A549 (cell line): ENCODE measurements at regions not wholly inside any gene's neighbourhood (a gene's known extent, or its start where the extent isn't known, plus 50 kb on each side); places are given as distances from the start of the nearest gene placed in this dataset.
A peak's percentile ranks its signal among the peaks of the same experiment; 100 is the strongest.

ENCODE experiments used
- ATAC-seq, 2 experiments: fragments of 200-7000 bp in 1 of 2; fragments of >200 bp in 1 of 2; cut with Nextera tagmentation in 1 of 2; cut with Tn5 transposase in 1 of 2; 3 replicates each; pipeline versions ENCODE4 v1.8.0 to v1.9.1; 2018 to 2020; ENCODE audit warnings: mild to moderate bottlenecking in 1 of 2, moderate library complexity in 1 of 2
- CTCF ChIA-PET: fragments of 300-600 bp; sonication (Branson Sonifier 250); formaldehyde crosslinking; extraction: SDS; loops from one replicate; lab custom pipeline; 2021; ENCODE audit warnings: antibody characterized with exemption, inconsistent platforms; lab: Yijun Ruan, JAX
- POLR2A ChIA-PET: fragments of 350-600 bp; formaldehyde crosslinking; extraction: SDS; loops from one replicate; lab custom pipeline; 2021; ENCODE audit warnings: antibody characterized with exemption, inconsistent platforms; lab: Yijun Ruan, JAX
- DNase-seq, 2 experiments: peaks; one replicate each; pipeline versions ENCODE4 v3.0.0 to v3.0.0-alpha.2; 2011 to 2016; ENCODE audit warnings: low read depth in 1 of 2, low spot score in 1 of 2
- FAIRE-seq: peaks from 2 replicates; lab custom pipeline; 2011; peaks lifted over from hg19 to GRCh38; lab: Jason Lieb, UNC
- H3K27ac ChIP-seq, 2 experiments: fragments of >200 bp; sonication (Bioruptor Twin); formaldehyde crosslinking; 3 replicates each; pipeline ENCODE4 v1.5.1; 2016 to 2017
- H3K4me1 ChIP-seq: fragments of >200 bp; sonication (Bioruptor Twin); formaldehyde crosslinking; 3 replicates; pipeline ENCODE4 v1.6.1; 2016
- H3K4me2 ChIP-seq: fragments of >200 bp; sonication (Bioruptor Twin); formaldehyde crosslinking; 3 replicates; pipeline ENCODE4 v1.6.1; 2016
- H3K4me3 ChIP-seq: fragments of >200 bp; sonication (Bioruptor Twin); formaldehyde crosslinking; 3 replicates; pipeline ENCODE4 v1.5.1; 2016
- H3K9me3 ChIP-seq: fragments of >200 bp; sonication (Bioruptor Twin); formaldehyde crosslinking; 3 replicates; pipeline ENCODE4 v1.6.1; 2016
- BCL3 ChIP-seq: fragments of >200 bp; sonication (Bioruptor Twin); formaldehyde crosslinking; IDR thresholded peaks from 3 replicates; pipeline ENCODE4 v1.6.1; 2016
- CBX2 ChIP-seq: fragments of 200-600 bp; sonication (generic); IDR thresholded peaks from 2 replicates; pipeline ENCODE4 v1.6.1; 2016; ENCODE audit warnings: low read depth, mild to moderate bottlenecking, borderline replicate concordance
- CHD2 ChIP-seq: fragments of 150-350 bp; IDR thresholded peaks from 2 replicates; pipeline ENCODE4 v1.6.1; 2014; ENCODE audit warnings: low read length; ENCODE audit not compliant: partially characterized antibody
- CTCF ChIP-seq: fragments of >200 bp; sonication (Bioruptor Twin); formaldehyde crosslinking; IDR thresholded peaks from 3 replicates; pipeline ENCODE4 v1.5.1; 2016
- E2F6 ChIP-seq: IDR thresholded peaks from 2 replicates; pipeline ENCODE4 v1.6.1; 2012; ENCODE audit warnings: low read depth, borderline replicate concordance
- ELK1 ChIP-seq: fragments of 150-350 bp; IDR thresholded peaks from 2 replicates; pipeline ENCODE4 v1.6.1; 2014; ENCODE audit warnings: low read depth, mild to moderate bottlenecking, low read length
- FOSL2 ChIP-seq, 2 experiments: fragments of 450-650 bp in 1 of 2; fragments of >200 bp in 1 of 2; sonication (Bioruptor Twin) in 1 of 2; formaldehyde crosslinking; IDR thresholded peaks; 2 replicates each; pipeline versions ENCODE4 v1.5.0 to v1.6.1; 2016 to 2020; ENCODE audit warnings: mild to moderate bottlenecking in 1 of 2, moderate library complexity in 1 of 2
- HEYL ChIP-seq: fragments of 250-450 bp; sonication (Bioruptor Pico); IDR thresholded peaks from 2 replicates; pipeline ENCODE4 v1.8.0; 2021; ENCODE audit warnings: mild to moderate bottlenecking, moderate library complexity
- JUN ChIP-seq, 2 experiments: fragments of >200 bp; sonication (Bioruptor Twin); formaldehyde crosslinking; IDR thresholded peaks; 2 replicates in 1 of 2; 3 replicates in 1 of 2; pipeline ENCODE4 v1.6.1; 2016 to 2017
- MAFK ChIP-seq: fragments of 450-650 bp; IDR thresholded peaks from 2 replicates; pipeline ENCODE4 v1.6.1; 2014; ENCODE audit not compliant: partially characterized antibody
- PHF8 ChIP-seq: fragments of 200-600 bp; sonication (generic); IDR thresholded peaks from 2 replicates; pipeline ENCODE4 v1.6.1; 2016; ENCODE audit warnings: low read depth, mild to moderate bottlenecking, antibody characterized with exemption, moderate library complexity, borderline replicate concordance
- POLR2A ChIP-seq: IDR thresholded peaks from 2 replicates; pipeline ENCODE4 v1.6.1; 2012; ENCODE audit warnings: mild to moderate bottlenecking, low read length
- RCOR1 ChIP-seq: fragments of 150-350 bp; IDR thresholded peaks from 2 replicates; pipeline ENCODE4 v1.6.1; 2014; ENCODE audit warnings: antibody characterized with exemption, low read length, low read depth
- RFX5 ChIP-seq: fragments of 450-650 bp; IDR thresholded peaks from 2 replicates; pipeline ENCODE4 v1.7.1; 2014; ENCODE audit warnings: antibody characterized with exemption, mild to moderate bottlenecking, moderate library complexity
- SMC3 ChIP-seq: fragments of >200 bp; sonication (Bioruptor Twin); formaldehyde crosslinking; IDR thresholded peaks from 3 replicates; pipeline ENCODE4 v1.6.1; 2018; ENCODE audit warnings: inconsistent platforms
- USF2 ChIP-seq: fragments of 450-650 bp; IDR thresholded peaks from 2 replicates; pipeline ENCODE4 v1.6.1; 2014; ENCODE audit warnings: antibody characterized with exemption
- ZFP36 ChIP-seq: fragments of 450-650 bp; IDR thresholded peaks from 2 replicates; pipeline ENCODE4 v1.6.1; 2014; ENCODE audit warnings: borderline replicate concordance; ENCODE audit not compliant: partially characterized antibody
- ZNF302 ChIP-seq: fragments of 250-450 bp; sonication (Bioruptor Pico); IDR thresholded peaks from 2 replicates; pipeline ENCODE4 v1.9.0; 2021; ENCODE audit warnings: inconsistent platforms, mild to moderate bottlenecking, moderate library complexity
- WGBS: methylation state at CpG from one replicate; pipeline ENCODE4 v1.1.6; 2017; ENCODE audit errors: missing lambda C conversion rate; 5-methylcytosine and 5-hydroxymethylcytosine counted together

GRCh38 chr10:121213437-121213836 lies 362.3 kb downstream of the WDR11 start:
- ChIA-PET CTCF (no interaction called here), POLR2A (no interaction called here)
- WGBS = 6% methylated on average over 4 of the region's 4 CpGs
- DNase-seq = no peak
- Histone ChIP-seq H3K4me3 (no peak overlapping the region), H3K27ac (no peak overlapping the region), H3K4me1 (no peaks in the 10 kb centered on the region), H3K4me2 (no peak overlapping the region), H3K9me3 (no peaks in the 10 kb centered on the region)
- no peak for FAIRE-seq
- ATAC-seq = no peak
- no peak for TF ChIP-seq HEYL (CRISPR knock-in tag)
- TF ChIP-seq BCL3 = no peak
- no peak for TF ChIP-seq FOSL2 (IDR thresholded peaks at IDR 0.05)
- no peak for TF ChIP-seq FOSL2 (CRISPR knock-in tag; IDR thresholded peaks at IDR 0.05)
- TF ChIP-seq MAFK = peak; percentile 95

- 8% methylated on average over 2 of the region's 2 CpGs for WGBS
- TF ChIP-seq ZFP36 = no peak
- TF ChIP-seq ELK1 = no peak
- no peak for TF ChIP-seq CHD2
- peak; percentile 45 for TF ChIP-seq USF2
- TF ChIP-seq E2F6 = no peak
- H3K4me1 ChIP-seq = no peaks in the 10 kb centered on the region
- FAIRE-seq = no peak
- H3K4me3 ChIP-seq = no peak overlapping the region
- H3K4me2 ChIP-seq = no peak overlapping the region
- H3K9me3 ChIP-seq = no peaks in the 10 kb centered on the region
- H3K27ac ChIP-seq = no peak overlapping the region
- no peak for DNase-seq
- CTCF ChIA-PET = no interaction called here
- POLR2A ChIA-PET = no interaction called here
- ATAC-seq = no peak
Observed at GRCh38 chr10:121216295-121216694, 365.1 kb downstream of the WDR11 start.

GRCh38 chr10:121216721-121217181 lies 365.6 kb downstream of the WDR11 start:
- no peak for DNase-seq

GRCh38 chr10:121217331-121217730 lies 366.2 kb downstream of the WDR11 start:
- TF ChIP-seq SMC3 = no peak
- TF ChIP-seq PHF8 = no peak
- TF ChIP-seq CTCF = no peak
- ATAC-seq (no peak), DNase-seq (no peak), FAIRE-seq (no peak)
- Histone ChIP-seq H3K4me1 (no peaks in the 10 kb centered on the region), H3K4me2 (no peak overlapping the region), H3K27ac (no peak overlapping the region), H3K4me3 (no peak overlapping the region), H3K9me3 (no peaks in the 10 kb centered on the region)
- CTCF ChIA-PET = no interaction called here
- POLR2A ChIA-PET = no interaction called here
- 8% methylated on average over 7 of the region's 7 CpGs for WGBS

More at GRCh38 chr10:121216721-121217181, 365.6 kb downstream of the WDR11 start:
- 22% methylated on average over 8 of the region's 8 CpGs for WGBS
- FAIRE-seq = no peak
- Histone ChIP-seq H3K27ac (no peak overlapping the region), H3K4me3 (no peak overlapping the region), H3K4me1 (no peaks in the 10 kb centered on the region), H3K4me2 (no peak overlapping the region), H3K9me3 (no peaks in the 10 kb centered on the region)
- POLR2A ChIA-PET = no interaction called here
- ATAC-seq = no peak
- CTCF ChIA-PET = no interaction called here
- TF ChIP-seq CBX2 (no peak), RCOR1 (no peak), RFX5 (no peak), ZNF302 (CRISPR knock-in tag) (no peak), POLR2A (no peak), JUN (IDR thresholded peaks at IDR 0.05) (no peak)
